CD14-positive monocyte (primary cell): ENCODE measurements at regions not wholly inside any gene's neighbourhood (a gene's known extent, or its start where the extent isn't known, plus 50 kb on each side); places are given as distances from the start of the nearest gene placed in this dataset.

ENCODE experiments used
- DNase-seq, 3 donors: peaks; one replicate each; pipeline ENCODE4 v3.0.0-alpha.2; 2011 to 2022
- H2AFZ ChIP-seq: 2 replicates; pipeline ENCODE4 v1.6.0; 2012; ENCODE audit warnings: mild to moderate bottlenecking, low read depth, low read length, inconsistent platforms; ENCODE audit not compliant: insufficient read depth, poor library complexity, severe bottlenecking
- H3K27ac ChIP-seq, 2 donors: 1 replicate in 1 of 2; 2 replicates in 1 of 2; pipeline ENCODE4 v1.5.1; 2012 to 2013; ENCODE audit warnings: low read length in 2 of 2, control low read depth in 1 of 2, inconsistent platforms in 1 of 2, low read depth in 1 of 2, mild to moderate bottlenecking in 1 of 2
- H3K27me3 ChIP-seq, 2 donors: one replicate each; pipeline versions ENCODE4 v1.6.0 to v1.6.1; 2011 to 2013; ENCODE audit warnings: low read length in 2 of 2; ENCODE audit not compliant: control insufficient read depth in 2 of 2, insufficient read depth in 2 of 2
- H3K36me3 ChIP-seq, 2 donors: replicated peaks in 1 of 2; 1 replicate in 1 of 2; 2 replicates in 1 of 2; pipeline versions ENCODE4 v1.5.1 to v1.6.1; 2012 to 2013; ENCODE audit warnings: low read length in 2 of 2, control low read depth in 1 of 2, inconsistent platforms in 1 of 2, mild to moderate bottlenecking in 1 of 2; ENCODE audit not compliant: insufficient read depth in 2 of 2, control insufficient read depth in 1 of 2
- H3K4me1 ChIP-seq, 2 donors: 1 replicate in 1 of 2; 2 replicates in 1 of 2; pipeline versions ENCODE4 v1.5.1 to v1.6.1; 2012 to 2013; ENCODE audit warnings: low read length in 2 of 2, control low read depth in 1 of 2, inconsistent platforms in 1 of 2, mild to moderate bottlenecking in 1 of 2, moderate library complexity in 1 of 2; ENCODE audit not compliant: insufficient read depth in 2 of 2, control insufficient read depth in 1 of 2
- H3K4me2 ChIP-seq: replicated peaks from 2 replicates; pipeline ENCODE3; 2012; ENCODE audit warnings: low read length, moderate library complexity, mild to moderate bottlenecking; ENCODE audit not compliant: poor library complexity, severe bottlenecking; ENCODE audit errors: extremely low read depth
- H3K4me3 ChIP-seq, 3 experiments: fragments of 200-600 bp in 1 of 3; sonication (generic) in 1 of 3; replicated peaks in 1 of 3; 1 replicate in 2 of 3; 2 replicates in 1 of 3; pipeline ENCODE4 v1.5.1; 2011 to 2013; ENCODE audit warnings: low read length in 3 of 3, mild to moderate bottlenecking in 3 of 3, control low read depth in 2 of 3, low read depth in 2 of 3, inconsistent platforms in 1 of 3, moderate library complexity in 1 of 3
- H3K79me2 ChIP-seq: 2 replicates; pipeline ENCODE4 v1.6.0; 2012; ENCODE audit warnings: mild to moderate bottlenecking, control low read depth, inconsistent platforms, low read length, moderate library complexity; ENCODE audit not compliant: insufficient read depth
- H3K9ac ChIP-seq: 2 replicates; pipeline ENCODE4 v1.6.0; 2017; ENCODE audit warnings: low read length, mild to moderate bottlenecking; ENCODE audit not compliant: insufficient read depth, poor library complexity, severe bottlenecking
- H3K9me3 ChIP-seq, 2 donors: replicated peaks in 1 of 2; 1 replicate in 1 of 2; 2 replicates in 1 of 2; pipeline versions ENCODE4 v1.5.1 to v1.6.1; 2012 to 2013; ENCODE audit warnings: low read length in 2 of 2, control low read depth in 1 of 2; ENCODE audit not compliant: control insufficient read depth in 1 of 2, insufficient read depth in 1 of 2
- H4K20me1 ChIP-seq: 2 replicates; pipeline ENCODE4 v1.6.0; 2012; ENCODE audit warnings: mild to moderate bottlenecking, low read length, control low read depth, moderate library complexity; ENCODE audit not compliant: insufficient read depth
- H3K27ac Mint-ChIP-seq, 7 donors: one replicate each; pipeline ENCODE4 v1.8.0; 2020; ENCODE audit warnings: mild to moderate bottlenecking in 7 of 7, mixed read lengths in 7 of 7, moderate library complexity in 6 of 7, inconsistent platforms in 2 of 7
- H3K27me3 Mint-ChIP-seq, 3 donors: one replicate each; pipeline ENCODE4 v1.8.0; 2021 to 2022; ENCODE audit warnings: low read depth in 3 of 3, mild to moderate bottlenecking in 3 of 3, mixed read lengths in 3 of 3, moderate library complexity in 3 of 3, inconsistent platforms in 1 of 3
- H3K36me3 Mint-ChIP-seq, 2 donors: one replicate each; pipeline ENCODE4 v1.8.0; 2020; ENCODE audit warnings: mixed read lengths in 2 of 2, inconsistent platforms in 1 of 2, mild to moderate bottlenecking in 1 of 2
- H3K4me1 Mint-ChIP-seq: one replicate; pipeline ENCODE4 v1.8.0; 2020; ENCODE audit warnings: mild to moderate bottlenecking, mixed read lengths
- H3K4me3 Mint-ChIP-seq, 2 donors: one replicate each; pipeline ENCODE4 v1.8.0; 2020; ENCODE audit warnings: mild to moderate bottlenecking in 2 of 2, mixed read lengths in 2 of 2, moderate library complexity in 1 of 2
- H3K9me3 Mint-ChIP-seq, 7 donors: one replicate each; pipeline ENCODE4 v1.8.0; 2020 to 2022; ENCODE audit warnings: mixed read lengths in 7 of 7, mild to moderate bottlenecking in 6 of 7, moderate library complexity in 6 of 7, inconsistent platforms in 2 of 7
- CTCF ChIP-seq: fragments of 200-600 bp; IDR thresholded peaks from one replicate; pipeline ENCODE4 v1.8.0; 2022; ENCODE audit warnings: antibody characterized with exemption, mild to moderate bottlenecking
- WGBS: methylation state at CpG from one replicate; pipeline ENCODE4 v1.1.5; 2013; ENCODE audit warnings: missing lambda C conversion rate; ENCODE audit not compliant: insufficient coverage; 5-methylcytosine and 5-hydroxymethylcytosine counted together
- intact Hi-C, 2 donors: fragments of 100-400 bp; cut with micrococcal nuclease; formaldehyde crosslinking; loops; one replicate each; pipeline versions ENCODE4 v1.15.0 to v1.15.1; 2023

GRCh38 chr2:21452263-21452662, 328.5 kb downstream of the TDRD15 start:
- Mint-ChIP-seq H3K27me3 (peaks cover 0 to 4% (median 0%) of the 10 kb centered on the region in 3 donors), H3K9me3 (peaks cover 0 to 6% (median under 1%) of the 10 kb centered on the region in 7 donors), H3K27ac (no peak overlapping the region), H3K36me3 (no peaks in the 10 kb centered on the region), H3K4me1 (no peaks in the 10 kb centered on the region), H3K4me3 (no peak overlapping the region)
- 12% methylated on average over 3 of the region's 5 CpGs for WGBS
- Histone ChIP-seq H3K9ac (no peak overlapping the region), H3K9me3 (no peaks in the 10 kb centered on the region), H3K27me3 (no peaks in the 10 kb centered on the region), H3K4me3 (no peak overlapping the region), H3K4me2 (no peak overlapping the region), H3K27ac (no peak overlapping the region), H3K79me2 (no peaks in the 10 kb centered on the region), H2AFZ (no peak overlapping the region), H3K36me3 (no peaks in the 10 kb centered on the region), H4K20me1 (no peaks in the 10 kb centered on the region), H3K4me1 (no peaks in the 10 kb centered on the region)
- TF ChIP-seq CTCF, result no peak
- intact Hi-C loops, result no loop called here
- no peak for DNase-seq

GRCh38 chr2:21452678-21453077, 328.9 kb downstream of the TDRD15 start:
- Mint-ChIP-seq H3K9me3 (peaks cover 0 to 6% (median 0%) of the 10 kb centered on the region in 7 donors), H3K27me3 (peaks cover 0 to 4% (median 0%) of the 10 kb centered on the region in 3 donors), H3K4me3 (no peak overlapping the region), H3K4me1 (no peaks in the 10 kb centered on the region), H3K27ac (no peak overlapping the region), H3K36me3 (no peaks in the 10 kb centered on the region)
- Histone ChIP-seq H3K27ac (no peak overlapping the region), H3K4me2 (no peak overlapping the region), H2AFZ (no peak overlapping the region), H3K9ac (no peak overlapping the region), H4K20me1 (no peaks in the 10 kb centered on the region), H3K79me2 (no peaks in the 10 kb centered on the region), H3K4me3 (no peak overlapping the region), H3K4me1 (no peaks in the 10 kb centered on the region), H3K27me3 (no peaks in the 10 kb centered on the region), H3K9me3 (no peaks in the 10 kb centered on the region), H3K36me3 (no peaks in the 10 kb centered on the region)
- DNase-seq, result no peak
- no CpG with 5 or more reads among the region's 5 CpGs for WGBS
- intact Hi-C loops, result no loop called here
- TF ChIP-seq CTCF, result no peak
